ENCODE measurements at regions not wholly inside any gene's neighbourhood (a gene's known extent, or its start where the extent isn't known, plus 50 kb on each side); places are given as distances from the start of the nearest gene placed in this dataset.

DNA sequence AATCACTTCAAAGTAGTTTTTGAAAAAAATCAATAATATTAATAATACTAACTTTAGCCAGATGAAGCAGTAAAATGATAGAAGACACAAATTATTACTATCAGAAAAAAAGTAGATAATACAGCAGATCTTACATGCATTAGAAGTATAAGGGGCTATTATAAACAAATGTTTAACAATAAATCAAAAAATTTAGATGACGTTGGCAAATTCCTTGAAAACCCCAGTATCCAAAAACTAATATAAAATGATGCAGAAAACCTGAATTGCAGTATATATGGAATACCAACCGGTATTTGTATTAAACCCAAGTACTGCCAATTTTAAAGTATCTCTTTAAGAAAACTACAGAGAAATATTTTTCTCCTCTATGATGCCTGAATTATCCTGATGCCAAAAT, 573.3 kb upstream of the CTNND2 start:
- FAIRE-seq = no peak
- no peak for DNase-seq (ENCODE audit: insufficient read length, low spot score)

DNA sequence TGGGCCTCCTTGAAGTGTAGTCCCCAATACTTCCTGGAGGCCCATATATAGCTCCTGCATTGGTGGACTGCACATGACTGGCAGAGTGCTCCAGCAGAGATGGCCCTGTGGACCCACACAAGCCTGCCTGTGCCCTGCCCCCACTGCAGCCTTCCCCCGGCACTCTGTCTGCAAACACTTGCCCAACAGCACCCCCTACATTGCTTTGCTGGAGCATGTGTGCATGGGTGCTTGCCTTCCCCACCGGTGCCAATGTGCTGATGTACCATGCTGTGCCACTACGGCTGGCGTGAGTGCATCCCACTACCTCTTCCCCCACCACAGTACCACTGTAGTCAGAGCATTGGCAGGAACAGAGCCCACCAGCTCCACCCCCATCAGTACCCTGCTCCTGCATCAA, 563.6 kb upstream of the CTNND2 start:
- FAIRE-seq = peak; percentile 49
- DNase-seq (ENCODE audit: insufficient read length, low spot score) = no peak

DNA sequence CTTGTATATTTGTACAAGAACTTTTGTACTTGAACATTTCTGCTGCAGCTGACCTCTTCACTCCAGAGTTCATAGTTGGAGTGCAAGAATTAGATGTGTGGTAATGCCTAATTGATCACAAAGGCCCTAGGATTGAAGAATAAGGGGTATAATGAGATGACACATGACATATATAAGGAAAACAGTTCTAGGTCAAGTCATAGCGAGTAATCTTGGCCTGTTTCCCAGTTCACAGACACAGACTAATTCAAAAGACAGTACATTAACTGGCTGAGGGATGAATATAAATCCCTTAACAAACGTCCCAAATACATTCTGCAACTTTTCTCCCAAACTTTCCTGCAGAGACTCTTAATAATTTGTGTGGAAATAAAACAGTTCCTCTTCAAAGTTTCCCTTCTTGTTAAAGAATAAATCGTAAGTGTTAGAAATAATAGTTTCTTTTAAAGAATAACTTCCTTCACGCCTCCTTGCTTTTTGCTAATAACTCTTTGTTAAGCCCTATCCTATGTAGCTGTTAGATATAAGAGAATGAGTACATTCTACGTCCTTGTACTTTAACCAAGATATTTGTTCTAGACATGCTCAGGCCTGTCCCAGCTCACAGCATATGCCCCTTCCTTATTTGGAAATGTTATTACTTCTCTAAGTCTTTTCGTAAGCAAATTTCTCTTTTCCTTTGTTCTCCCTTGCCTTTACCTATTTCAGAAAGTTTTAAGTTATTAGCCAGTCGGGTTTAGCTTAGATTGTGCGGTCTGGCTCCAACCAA, 556.4 kb upstream of the CTNND2 start:
- FAIRE-seq (no peak), DNase-seq (ENCODE audit: insufficient read length, low spot score) (no peak)

DNA sequence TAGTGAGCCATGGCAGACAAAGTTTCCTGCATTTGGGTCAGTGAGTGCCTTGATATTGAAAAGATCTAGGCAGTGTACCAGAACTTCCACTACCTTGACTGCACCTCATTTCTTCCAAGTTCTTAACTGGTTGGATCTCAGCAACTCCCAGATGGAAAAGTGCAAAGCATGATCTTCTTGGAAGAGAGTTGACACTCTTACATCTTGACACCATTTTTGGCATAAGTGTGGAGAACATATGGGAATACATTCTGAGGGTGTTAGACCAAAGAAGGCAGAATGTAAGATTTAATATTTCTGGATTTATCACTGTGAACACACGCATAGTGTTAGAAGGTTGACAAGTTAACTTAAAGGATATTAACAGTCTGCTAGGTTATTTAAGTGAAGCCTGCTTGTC, 555.1 kb upstream of the CTNND2 start:
- FAIRE-seq (no peak), DNase-seq (ENCODE audit: insufficient read length, low spot score) (no peak)

DNA sequence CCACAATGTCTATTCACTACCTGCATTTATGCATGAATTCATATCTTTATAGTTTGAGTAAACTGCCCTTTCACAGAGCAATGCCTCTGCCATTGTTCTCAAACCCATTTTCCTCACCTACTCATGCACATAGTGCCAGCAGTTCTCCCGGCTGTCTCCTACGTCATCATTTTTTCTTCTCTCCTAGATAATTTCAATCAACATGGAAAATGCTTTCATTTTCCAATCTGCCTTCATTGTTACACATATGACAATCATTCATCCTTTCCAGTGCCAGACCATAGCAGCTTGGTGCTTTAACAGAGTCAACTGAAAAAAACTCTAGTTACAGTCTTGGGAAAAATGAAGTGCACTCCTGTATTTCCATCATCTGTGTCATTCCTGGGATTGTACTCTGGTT, 514.8 kb upstream of the CTNND2 start:
- DNase-seq (ENCODE audit: insufficient read length, low spot score) (no peak), FAIRE-seq (no peak)

DNA sequence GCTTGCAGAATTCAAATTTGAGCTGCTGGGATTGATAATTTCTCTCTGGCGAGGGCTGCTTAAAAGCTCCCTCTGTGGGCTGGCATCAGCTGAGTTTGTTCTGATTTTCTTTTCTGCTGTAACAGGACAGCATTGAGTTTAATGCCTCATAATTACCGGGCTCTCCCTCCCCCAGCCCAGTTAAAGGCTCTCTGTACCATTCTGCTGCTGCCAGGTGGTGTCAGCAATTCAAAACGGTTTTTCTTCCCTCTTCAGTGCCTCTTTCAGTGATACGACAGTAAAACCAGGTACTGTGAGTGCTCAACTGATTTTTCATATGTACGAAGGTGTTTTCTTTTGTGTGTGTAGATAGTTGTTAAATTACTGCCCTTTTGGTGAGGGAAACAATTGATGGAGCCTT, 509.3 kb upstream of the CTNND2 start:
- no peak for DNase-seq (ENCODE audit: insufficient read length, low spot score)
- FAIRE-seq = no peak

DNA sequence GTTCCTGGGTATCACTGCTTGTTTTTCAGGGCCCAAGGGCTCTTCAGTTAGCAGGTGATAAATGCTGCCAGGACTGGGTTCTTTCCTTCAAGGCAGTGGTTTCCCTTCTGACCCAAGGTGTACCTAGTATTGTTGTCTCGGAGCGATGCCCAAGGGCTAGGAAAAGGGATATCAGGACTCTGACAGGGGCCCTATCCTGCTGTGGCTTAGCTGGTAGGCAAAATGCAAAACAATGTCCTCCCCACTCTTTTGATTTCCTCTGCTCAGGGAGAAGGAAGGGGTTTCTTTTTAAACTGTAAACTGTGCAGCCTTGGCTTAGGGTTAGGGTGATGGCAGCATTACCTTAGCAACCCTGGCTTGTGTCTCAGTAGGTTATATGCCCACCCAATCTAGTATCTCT, 508.8 kb upstream of the CTNND2 start:
- FAIRE-seq (no peak), DNase-seq (ENCODE audit: insufficient read length, low spot score) (no peak)

DNA sequence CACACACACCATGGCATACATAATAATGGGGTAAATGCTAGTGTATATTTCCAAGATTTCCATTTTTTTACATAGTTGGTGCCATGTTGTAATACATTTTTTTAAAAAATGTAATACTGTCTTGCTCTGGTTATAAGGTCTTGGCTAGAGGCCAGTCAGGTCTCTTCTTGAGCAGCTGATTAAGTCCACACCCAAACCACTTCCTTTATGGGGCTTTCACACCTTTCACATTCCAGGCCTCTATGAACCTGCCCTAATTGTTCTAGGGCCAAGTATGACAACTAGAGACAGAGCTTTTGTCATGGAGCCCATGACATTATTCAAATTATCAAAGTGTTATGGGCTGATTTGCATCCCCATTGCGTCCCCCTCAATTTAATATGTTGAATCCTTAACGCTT, 495.6 kb upstream of the CTNND2 start:
- FAIRE-seq = no peak
- DNase-seq (ENCODE audit: insufficient read length, low spot score) = no peak

DNA sequence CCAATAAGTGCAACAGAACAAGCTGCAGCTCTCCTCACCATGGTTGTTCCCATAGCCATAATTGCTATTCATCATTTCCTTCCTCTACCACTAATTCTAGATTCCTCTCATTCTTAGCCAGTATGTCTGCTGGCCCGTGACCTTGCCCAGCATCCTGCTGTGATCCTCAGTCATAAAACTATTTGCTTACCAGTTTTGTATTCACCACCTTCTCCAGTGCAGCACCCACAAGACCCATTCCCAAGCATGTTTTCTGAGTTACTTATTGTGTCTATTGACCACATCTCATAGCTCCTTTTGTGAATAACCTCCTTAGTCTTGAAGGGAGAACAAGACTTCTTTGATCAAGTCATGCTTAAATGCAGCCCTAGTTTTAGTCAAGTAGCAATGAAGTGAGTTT, 488.0 kb upstream of the CTNND2 start:
- DNase-seq (ENCODE audit: insufficient read length, low spot score) = no peak

DNA sequence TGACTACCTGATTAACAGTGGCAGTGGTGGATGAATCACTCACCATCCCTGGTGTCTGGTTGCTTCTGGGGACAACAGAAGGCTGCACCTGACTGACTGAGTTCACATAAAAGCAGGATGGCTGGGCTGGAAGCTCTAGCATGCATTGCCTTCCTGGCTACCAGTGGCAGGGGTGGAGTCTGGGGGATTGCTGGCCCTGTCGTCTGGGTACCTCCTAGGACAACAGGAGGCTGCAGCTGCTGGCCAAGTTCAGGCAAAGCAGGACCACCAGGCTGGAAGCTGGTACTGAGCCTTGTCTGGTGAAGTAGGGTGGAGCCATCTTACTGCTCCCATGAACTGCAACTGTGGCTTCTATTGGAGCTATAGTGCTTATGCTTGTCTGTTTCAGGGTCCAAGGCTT, 480.8 kb upstream of the CTNND2 start:
- FAIRE-seq (peak; percentile 57), DNase-seq (ENCODE audit: insufficient read length, low spot score) (no peak)

More for the DNA sequence above, 488.0 kb upstream of the CTNND2 start:
- FAIRE-seq = peak; percentile 38

DNA sequence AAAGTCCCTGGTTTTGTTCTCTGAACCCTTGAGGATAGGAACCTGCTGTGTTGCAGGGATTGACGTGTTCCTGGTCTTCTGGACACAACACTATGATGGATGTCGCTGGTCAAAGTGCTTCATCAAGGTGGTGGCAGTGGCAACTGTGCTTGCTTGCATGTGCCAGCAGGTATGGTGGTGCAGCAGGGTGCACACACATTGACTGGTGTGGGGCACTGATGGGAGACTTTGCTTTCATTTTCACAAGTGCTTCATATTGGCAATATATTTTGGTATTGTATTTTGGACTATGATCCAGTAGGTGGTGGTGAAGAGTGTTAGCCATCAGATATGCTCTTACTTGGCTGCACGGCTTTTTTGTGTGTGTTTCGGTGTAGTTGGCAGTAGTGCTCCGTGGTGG, 479.8 kb upstream of the CTNND2 start:
- no peak for DNase-seq (ENCODE audit: insufficient read length, low spot score)
- FAIRE-seq = no peak

DNA sequence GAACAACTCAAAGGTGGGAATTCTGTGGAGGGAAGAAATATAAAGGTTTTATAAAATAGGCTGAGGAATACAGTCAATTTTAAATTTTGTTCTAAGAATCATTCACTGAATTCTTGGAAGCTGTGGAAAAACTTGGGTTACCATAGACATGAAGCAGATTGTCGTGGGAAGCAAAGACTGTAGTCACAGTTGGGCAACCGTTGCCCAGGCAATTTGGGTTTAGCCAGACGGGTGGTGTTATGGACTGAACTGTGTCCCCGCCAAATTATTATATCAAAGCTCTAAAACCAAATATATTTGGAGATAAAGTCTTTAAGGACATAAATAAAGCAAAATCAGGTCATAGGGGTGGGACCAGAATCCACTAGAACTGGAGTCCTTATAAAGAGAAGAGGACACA, 463.7 kb upstream of the CTNND2 start:
- FAIRE-seq (no peak), DNase-seq (ENCODE audit: insufficient read length, low spot score) (no peak)

DNA sequence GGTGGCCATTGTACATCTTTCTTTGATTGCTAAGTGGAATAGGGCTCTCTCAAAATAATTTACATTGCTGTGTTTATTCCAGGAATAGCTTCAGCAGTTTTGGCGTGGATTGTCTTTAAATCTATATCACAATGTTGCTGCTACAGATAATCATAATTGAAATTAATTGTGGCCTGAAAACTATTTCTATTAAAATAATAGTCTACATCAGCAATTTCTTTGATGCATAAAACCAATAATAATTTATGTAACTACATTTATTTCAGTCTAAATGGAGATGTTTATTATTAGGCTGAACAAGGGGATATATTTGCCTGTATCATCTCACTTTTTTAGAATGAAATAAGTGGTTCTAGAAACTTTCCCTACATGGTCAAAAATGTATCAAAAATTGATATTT, 456.0 kb upstream of the CTNND2 start:
- no peak for DNase-seq (ENCODE audit: insufficient read length, low spot score)
- no peak for FAIRE-seq

DNA sequence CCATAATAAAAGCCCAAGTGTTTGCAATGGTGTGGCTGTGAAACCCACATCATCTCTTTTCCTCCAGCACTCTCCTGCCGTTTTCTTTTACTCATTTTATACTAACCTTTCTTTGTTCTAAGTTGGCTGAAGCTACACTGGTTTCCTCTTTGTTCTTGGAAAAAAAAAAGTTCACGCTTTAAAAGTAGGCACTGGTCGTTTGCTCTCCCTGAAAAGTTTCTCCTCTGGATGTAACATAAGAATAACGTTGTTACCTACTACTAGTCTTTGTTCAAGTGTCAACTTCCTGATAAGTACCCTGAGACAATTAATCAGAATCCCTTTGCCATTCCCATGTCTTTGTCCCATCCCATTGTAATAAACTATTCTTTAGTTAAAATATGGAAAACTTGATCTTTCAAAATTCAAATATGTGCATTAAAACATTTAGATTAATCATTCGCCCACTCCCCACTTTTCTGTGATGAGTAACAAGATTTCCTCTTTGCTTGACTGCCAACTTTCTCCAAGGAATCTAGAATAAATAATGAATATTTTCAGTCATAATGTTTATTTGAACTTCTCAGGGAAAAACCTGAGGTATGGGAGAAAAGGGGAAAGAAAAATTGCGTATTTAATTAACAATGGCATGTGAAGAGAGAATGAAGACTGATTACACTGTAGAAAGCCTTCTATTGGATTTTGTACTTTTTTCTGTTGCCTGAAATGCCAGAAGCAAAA, 454.3 kb upstream of the CTNND2 start:
- no peak for FAIRE-seq

DNA sequence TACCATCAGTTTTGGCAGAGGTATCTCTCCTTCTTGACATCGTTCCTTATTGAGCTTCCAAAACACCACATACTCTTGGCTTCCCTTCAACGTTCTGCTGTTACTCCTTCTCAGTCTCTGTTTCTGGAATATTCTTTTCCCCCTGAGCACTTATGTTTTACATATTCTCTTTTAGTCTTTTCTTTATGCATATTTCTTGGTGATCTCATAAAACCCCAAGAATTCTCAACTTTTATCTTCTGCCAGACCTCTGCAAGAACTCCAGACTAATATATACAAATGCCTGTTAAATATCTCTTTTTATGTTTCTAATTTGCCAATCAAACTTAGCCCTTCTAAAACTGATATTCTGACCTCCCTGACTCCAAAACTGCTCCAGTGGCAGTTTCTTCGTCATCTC, 453.4 kb upstream of the CTNND2 start:
- DNase-seq (ENCODE audit: insufficient read length, low spot score) = no peak
- no peak for FAIRE-seq

More for the DNA sequence above, 454.3 kb upstream of the CTNND2 start:
- no peak for DNase-seq (ENCODE audit: insufficient read length, low spot score)

DNA sequence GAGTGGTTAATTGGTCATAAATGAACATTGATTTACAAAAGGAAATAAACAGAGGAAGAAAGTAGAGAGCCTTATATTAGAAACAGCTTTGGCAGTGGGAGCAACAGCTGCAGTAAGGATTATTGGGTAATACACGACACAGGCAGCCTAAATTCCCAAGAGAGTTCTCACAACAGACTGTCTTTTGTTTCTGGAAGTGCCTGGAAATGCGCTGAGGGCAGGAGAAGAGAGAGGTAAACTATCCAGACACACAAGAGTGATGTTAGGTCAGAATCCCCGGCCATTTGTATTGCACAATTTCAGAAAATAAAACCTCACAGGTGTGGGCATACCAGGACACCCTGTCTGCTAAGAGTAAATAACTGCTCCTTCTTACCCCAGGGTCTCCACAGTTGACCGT, 450.4 kb upstream of the CTNND2 start:
- DNase-seq (ENCODE audit: insufficient read length, low spot score) = no peak
- FAIRE-seq = no peak

DNA sequence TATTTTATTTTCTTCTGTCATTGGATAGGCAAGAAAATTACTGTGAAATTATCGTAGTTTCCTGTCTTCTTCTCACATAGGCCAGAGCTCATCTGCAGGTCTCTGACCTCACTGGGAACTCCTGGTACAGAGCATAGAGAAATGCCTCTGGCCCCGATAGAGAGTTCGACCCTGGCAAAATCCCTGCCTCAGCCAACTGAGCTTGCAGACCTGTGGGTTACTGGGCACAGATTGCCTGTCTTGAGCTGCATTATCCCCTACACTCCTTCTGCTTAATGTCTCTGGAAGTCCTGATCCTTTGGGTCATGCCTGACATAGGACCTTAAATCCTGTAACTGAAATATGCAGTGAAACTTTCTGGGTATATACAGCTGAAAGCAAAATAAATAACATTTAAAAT, 439.3 kb upstream of the CTNND2 start:
- no peak for DNase-seq (ENCODE audit: insufficient read length, low spot score)
- FAIRE-seq = no peak

DNA sequence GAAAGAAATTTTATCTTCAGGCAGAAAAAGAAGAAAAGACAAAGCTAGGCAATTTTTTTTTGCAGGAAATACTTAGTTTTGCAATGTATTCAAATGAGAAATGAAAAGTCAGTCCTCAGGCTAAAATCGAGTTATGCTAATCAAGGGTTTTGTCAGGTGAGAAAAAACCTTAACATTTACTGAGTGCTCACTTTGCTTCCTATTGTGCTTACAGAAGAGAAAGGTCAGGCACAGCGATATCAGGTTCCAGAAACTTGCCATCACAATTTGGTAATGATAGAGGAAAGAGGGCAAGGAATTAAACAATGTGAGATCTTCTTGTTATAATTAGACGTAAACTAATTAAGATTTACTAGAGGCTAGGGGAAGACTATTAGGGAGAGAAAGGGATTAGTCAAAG, 431.7 kb upstream of the CTNND2 start:
- DNase-seq (ENCODE audit: insufficient read length, low spot score) (no peak), FAIRE-seq (no peak)

DNA sequence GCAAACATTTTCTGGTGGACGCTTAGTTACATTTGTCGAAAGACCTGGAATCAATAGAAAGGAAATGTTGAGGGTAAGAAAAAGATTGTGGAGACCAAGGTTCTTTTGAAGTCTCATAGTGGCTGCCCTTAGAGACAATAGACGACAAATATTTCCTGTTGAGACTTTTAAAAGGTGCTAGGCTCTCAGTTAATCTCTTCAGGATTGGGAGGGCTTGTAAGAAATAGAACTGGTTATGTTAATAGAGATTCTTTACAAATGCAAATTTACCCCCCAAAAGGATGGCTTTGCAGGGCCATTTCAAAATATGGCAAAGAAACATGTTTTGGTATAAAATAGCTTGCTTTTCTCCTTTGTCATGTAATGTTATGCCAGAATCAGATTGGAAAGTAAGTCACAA, 428.2 kb upstream of the CTNND2 start:
- FAIRE-seq (no peak), DNase-seq (ENCODE audit: insufficient read length, low spot score) (no peak)

DNA sequence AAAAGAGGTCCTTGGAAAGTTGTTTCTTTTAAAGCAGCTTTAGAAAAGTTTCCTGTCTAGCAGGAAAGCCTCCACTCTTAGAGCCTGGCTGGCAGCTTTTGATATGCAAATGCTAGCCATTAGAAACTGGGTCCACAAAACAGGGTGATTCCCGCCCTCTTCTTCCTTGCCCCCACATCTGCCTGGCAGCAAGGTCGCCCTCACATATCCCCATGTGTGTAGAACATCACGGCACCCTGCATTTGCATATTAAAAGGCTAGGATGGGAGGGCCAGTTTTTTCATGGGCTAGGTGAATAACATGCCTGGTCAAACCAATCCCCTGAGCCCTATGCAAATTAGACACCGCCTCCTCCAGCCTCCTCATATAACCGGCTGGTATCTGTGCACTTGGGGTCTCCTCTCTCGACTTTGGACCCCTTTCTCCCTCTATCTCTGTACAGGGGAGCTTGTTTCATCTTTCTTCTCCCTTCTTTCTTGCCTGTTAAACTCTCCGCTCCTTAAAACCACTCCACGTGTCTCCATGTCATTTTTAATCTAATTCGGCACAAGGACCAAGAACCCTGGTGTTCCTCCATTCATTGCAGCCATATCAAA, 426.8 kb upstream of the CTNND2 start:
- DNase-seq (ENCODE audit: insufficient read length, low spot score) = no peak
- FAIRE-seq = no peak

DNA sequence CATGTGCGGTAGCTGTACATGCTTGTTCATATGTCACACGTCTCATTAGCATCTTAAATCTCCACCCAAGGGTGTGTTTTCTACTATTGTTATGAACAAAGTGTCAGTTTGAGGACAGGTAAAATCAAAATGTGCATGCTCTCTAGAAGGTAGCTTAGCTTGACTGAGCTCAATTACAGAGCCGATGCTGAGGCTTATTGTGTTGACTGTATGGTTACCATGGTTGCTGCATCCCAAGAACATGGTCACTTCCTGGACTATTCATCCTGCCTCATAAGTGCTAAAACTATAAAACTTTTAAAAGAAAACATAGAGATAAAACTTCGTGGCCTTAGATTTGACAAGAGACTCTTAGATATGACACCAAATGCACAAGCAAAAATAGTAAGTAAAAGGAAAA, 426.1 kb upstream of the CTNND2 start:
- FAIRE-seq (no peak), DNase-seq (ENCODE audit: insufficient read length, low spot score) (no peak)

DNA sequence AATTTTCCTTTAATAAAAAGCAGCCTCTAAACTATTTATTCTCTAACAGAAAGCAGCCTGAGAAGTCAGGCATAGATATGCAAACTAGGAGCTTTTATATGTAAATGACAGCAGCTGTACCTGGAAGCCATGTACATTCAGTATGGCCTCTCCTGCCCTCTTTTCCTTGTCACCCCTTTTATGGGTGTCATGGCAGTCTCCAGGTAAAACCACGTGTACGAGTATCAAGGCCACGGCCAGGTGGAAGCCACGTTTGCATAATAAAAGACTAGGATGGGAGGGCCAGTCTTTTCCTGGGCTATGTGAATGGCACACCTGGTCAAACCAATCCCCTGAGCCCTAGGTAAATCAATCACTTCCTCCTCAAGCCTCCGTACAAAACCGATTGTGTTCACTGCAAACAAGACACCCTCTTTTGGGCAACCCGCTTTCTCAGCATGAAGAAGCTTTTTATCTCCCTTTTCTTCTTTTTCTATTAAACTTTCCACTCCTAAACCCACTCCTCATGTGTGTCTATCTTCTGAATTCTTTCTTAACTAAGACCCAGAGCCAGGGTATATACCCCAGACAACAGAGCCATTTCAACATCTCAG, 419.5 kb upstream of the CTNND2 start:
- DNase-seq (ENCODE audit: insufficient read length, low spot score) (no peak), FAIRE-seq (no peak)
